Smooth muscle cell (in vitro differentiated cells): ENCODE measurements at regions not wholly inside any gene's neighbourhood (a gene's known extent, or its start where the extent isn't known, plus 50 kb on each side); places are given as distances from the start of the nearest gene placed in this dataset.

Experiments used
- DNase-seq: peaks from one replicate; lab custom pipeline; 2025; ENCODE audit not compliant: unreplicated experiment; lab: John Stamatoyannopoulos, UW
- H2AFZ ChIP-seq: fragments of 200-600 bp; sonication (generic); 2 replicates; pipeline ENCODE4 v1.6.0; 2016; ENCODE audit warnings: antibody characterized with exemption, low read depth, mild to moderate bottlenecking
- H3F3A ChIP-seq: fragments of 200-600 bp; sonication (generic); 2 replicates; pipeline ENCODE4 v1.6.0; 2017; ENCODE audit warnings: antibody characterized with exemption, low read depth
- H3K27ac ChIP-seq: fragments of 200-600 bp; sonication (generic); 2 replicates; pipeline ENCODE4 v1.5.1; 2016; ENCODE audit warnings: low read depth, mild to moderate bottlenecking
- H3K27me3 ChIP-seq: fragments of 200-600 bp; sonication (generic); 2 replicates; pipeline ENCODE4 v1.6.1; 2016; ENCODE audit warnings: low read depth, mild to moderate bottlenecking
- H3K36me3 ChIP-seq: fragments of 200-600 bp; sonication (generic); 2 replicates; pipeline ENCODE4 v1.5.1; 2016; ENCODE audit warnings: low read depth
- H3K4me1 ChIP-seq: fragments of 200-600 bp; sonication (generic); 2 replicates; pipeline ENCODE4 v1.5.1; 2016; ENCODE audit warnings: low read depth
- H3K4me2 ChIP-seq: fragments of 200-600 bp; sonication (generic); 2 replicates; pipeline ENCODE4 v1.6.0; 2016; ENCODE audit warnings: mild to moderate bottlenecking
- H3K4me3 ChIP-seq: fragments of 200-600 bp; sonication (generic); 2 replicates; pipeline ENCODE4 v1.5.1; 2016; ENCODE audit warnings: mild to moderate bottlenecking
- H3K79me2 ChIP-seq: fragments of 200-600 bp; sonication (generic); 2 replicates; pipeline ENCODE4 v1.6.0; 2016; ENCODE audit warnings: low read depth, mild to moderate bottlenecking
- H3K9ac ChIP-seq: fragments of 200-600 bp; sonication (generic); 2 replicates; pipeline ENCODE4 v1.6.0; 2016; ENCODE audit warnings: low read depth
- H3K9me3 ChIP-seq: fragments of 200-600 bp; sonication (generic); replicated peaks from 2 replicates; pipeline ENCODE4 v1.5.1; 2016; ENCODE audit warnings: low read depth
- H4K20me1 ChIP-seq: fragments of 200-600 bp; sonication (generic); 2 replicates; pipeline ENCODE4 v1.6.0; 2016; ENCODE audit warnings: low read depth
- CTCF ChIP-seq: fragments of 200-600 bp; sonication (generic); IDR thresholded peaks from 2 replicates; pipeline ENCODE4 v1.5.1; 2017; ENCODE audit warnings: borderline replicate concordance, mild to moderate bottlenecking, antibody characterized with exemption; ENCODE audit not compliant: insufficient read depth, poor library complexity, severe bottlenecking
- WGBS: methylation state at CpG from one replicate; pipeline ENCODE4 v1.1.7; 2016; ENCODE audit warnings: low lambda C conversion rate; 5-methylcytosine and 5-hydroxymethylcytosine counted together

GRCh38 chr5:36763454-36763853 lies 113.1 kb upstream of the NIPBL start:
- Histone ChIP-seq H3K79me2 (no peaks in the 10 kb centered on the region), H3K27me3 (no peaks in the 10 kb centered on the region), H3K4me1 (no peaks in the 10 kb centered on the region), H3K4me3 (no peak overlapping the region), H3F3A (no peaks in the 10 kb centered on the region), H3K9ac (no peak overlapping the region), H4K20me1 (no peaks in the 10 kb centered on the region), H3K9me3 (peaks cover 4% of the 10 kb centered on the region), H2AFZ (no peak overlapping the region), H3K4me2 (no peak overlapping the region), H3K36me3 (no peaks in the 10 kb centered on the region), H3K27ac (no peak overlapping the region)
- WGBS: 81% methylated on average over 7 of the region's 7 CpGs
- TF ChIP-seq CTCF: no peak
- DNase-seq: no peak

- Histone ChIP-seq H3K9me3 (peaks cover 4% of the 10 kb centered on the region), H3K9ac (no peak overlapping the region), H3F3A (no peaks in the 10 kb centered on the region), H2AFZ (no peak overlapping the region), H3K79me2 (no peaks in the 10 kb centered on the region), H3K27me3 (no peaks in the 10 kb centered on the region), H3K4me2 (no peak overlapping the region), H3K36me3 (no peaks in the 10 kb centered on the region), H3K4me1 (no peaks in the 10 kb centered on the region), H3K4me3 (no peak overlapping the region), H4K20me1 (no peaks in the 10 kb centered on the region), H3K27ac (no peak overlapping the region)
- TF ChIP-seq CTCF: no peak
- 92% methylated on average over 2 of the region's 2 CpGs for WGBS
- DNase-seq: no peak
Measured at GRCh38 chr5:36765876-36766275, 110.7 kb upstream of the NIPBL start.

GRCh38 chr5:36766981-36767380 lies 109.6 kb upstream of the NIPBL start:
- H3K9ac ChIP-seq: no peak overlapping the region
- no peak overlapping the region for H3K27ac ChIP-seq
- no peak for TF ChIP-seq CTCF
- WGBS: 85% methylated on average over 1 of the region's 1 CpG
- no peak overlapping the region for H2AFZ ChIP-seq
- no peaks in the 10 kb centered on the region for H3K36me3 ChIP-seq
- H3F3A ChIP-seq: no peaks in the 10 kb centered on the region
- H3K4me1 ChIP-seq: no peaks in the 10 kb centered on the region
- H3K4me3 ChIP-seq: no peak overlapping the region
- no peak for DNase-seq
- no peaks in the 10 kb centered on the region for H3K79me2 ChIP-seq
- peaks cover 4% of the 10 kb centered on the region for H3K9me3 ChIP-seq
- no peaks in the 10 kb centered on the region for H4K20me1 ChIP-seq
- no peaks in the 10 kb centered on the region for H3K27me3 ChIP-seq
- no peak overlapping the region for H3K4me2 ChIP-seq

GRCh38 chr5:36768450-36768849 lies 108.1 kb upstream of the NIPBL start:
- H3K9ac ChIP-seq: no peak overlapping the region
- no peak for DNase-seq
- H4K20me1 ChIP-seq: no peaks in the 10 kb centered on the region
- 77% methylated on average over 2 of the region's 2 CpGs for WGBS
- H3F3A ChIP-seq: no peaks in the 10 kb centered on the region
- no peak overlapping the region for H3K27ac ChIP-seq
- H3K4me1 ChIP-seq: no peaks in the 10 kb centered on the region
- no peak overlapping the region for H3K4me2 ChIP-seq
- no peak overlapping the region for H2AFZ ChIP-seq
- no peak for TF ChIP-seq CTCF
- H3K36me3 ChIP-seq: no peaks in the 10 kb centered on the region
- no peaks in the 10 kb centered on the region for H3K27me3 ChIP-seq
- peaks cover 4% of the 10 kb centered on the region for H3K9me3 ChIP-seq
- H3K4me3 ChIP-seq: no peak overlapping the region
- H3K79me2 ChIP-seq: no peaks in the 10 kb centered on the region
